HG02798 (cell line): ENCODE measurements at regions not wholly inside any gene's neighbourhood (a gene's known extent, or its start where the extent isn't known, plus 50 kb on each side); places are given as distances from the start of the nearest gene placed in this dataset.
"Not testable (repeated sequence)": the region's sequence is repeated elsewhere in the genome, so short reads cannot be mapped to it uniquely, and the experiment has no call there.

Experiments
- ATAC-seq: cut with Tn5 transposase; IDR thresholded peaks from one replicate; pipeline ENCODE4 v1.9.1; 2021; ENCODE audit warnings: mild to moderate bottlenecking; ENCODE audit not compliant: unreplicated experiment, poor library complexity

- no peak for ATAC-seq
Observed at GRCh38 chr6:170074907-170075306, 216.0 kb downstream of the DLL1 start.

- ATAC-seq: no peak
Observed at GRCh38 chr6:170074435-170074834, 216.4 kb downstream of the DLL1 start.

- ATAC-seq: no peak
Observed at GRCh38 chr6:170073846-170074245, 217.0 kb downstream of the DLL1 start.

- no peak for ATAC-seq
Observed at GRCh38 chr6:170072246-170072645, 218.6 kb downstream of the DLL1 start.

GRCh38 chr6:170069611-170070010, 221.3 kb downstream of the DLL1 start:
- no peak for ATAC-seq

- ATAC-seq: no peak
Observed at GRCh38 chr6:170068496-170068895, 222.4 kb downstream of the DLL1 start.

- no peak for ATAC-seq
Observed at GRCh38 chr6:170067923-170068360, 222.9 kb downstream of the DLL1 start.

- ATAC-seq: no peak
Observed at GRCh38 chr6:170067181-170067641, 223.7 kb downstream of the DLL1 start.

- ATAC-seq: no peak
Observed at GRCh38 chr6:170066679-170067078, 224.2 kb downstream of the DLL1 start.

GRCh38 chr6:170063851-170064602, 226.9 kb downstream of the DLL1 start:
- ATAC-seq: no peak

GRCh38 chr6:170063431-170063830, 227.4 kb downstream of the DLL1 start:
- no peak for ATAC-seq

- no peak for ATAC-seq
Observed at GRCh38 chr6:170062915-170063241, 228.0 kb downstream of the DLL1 start.

- ATAC-seq: no peak
Observed at GRCh38 chr6:170062209-170062914, 228.5 kb downstream of the DLL1 start.

GRCh38 chr6:170058878-170059485, 231.9 kb downstream of the DLL1 start:
- no peak for ATAC-seq

GRCh38 chr6:170057961-170058877, 232.7 kb downstream of the DLL1 start:
- ATAC-seq: no peak

GRCh38 chr6:170057034-170057734, 233.7 kb downstream of the DLL1 start:
- no peak for ATAC-seq

GRCh38 chr6:170056278-170056711, 234.6 kb downstream of the DLL1 start:
- ATAC-seq: no peak

GRCh38 chr6:170055797-170056196, 235.1 kb downstream of the DLL1 start:
- not testable (repeated sequence) for ATAC-seq

GRCh38 chr6:170053966-170054661, 236.8 kb downstream of the DLL1 start:
- ATAC-seq: no peak
